HG02884 (cell line): ENCODE measurements at regions not wholly inside any gene's neighbourhood (a gene's known extent, or its start where the extent isn't known, plus 50 kb on each side); places are given as distances from the start of the nearest gene placed in this dataset.
"Not testable (repeated sequence)": the region's sequence is repeated elsewhere in the genome, so short reads cannot be mapped to it uniquely, and the experiment has no call there.

ENCODE experiments used
- ATAC-seq: cut with Tn5 transposase; IDR thresholded peaks from one replicate; pipeline ENCODE4 v1.9.1; 2021; ENCODE audit warnings: mild to moderate bottlenecking, moderate library complexity; ENCODE audit not compliant: unreplicated experiment

- no peak for ATAC-seq
Observed at GRCh38 chr4:18698119-18698883, 676.7 kb upstream of the LCORL start.

GRCh38 chr4:18695733-18696527, 674.4 kb upstream of the LCORL start:
- no peak for ATAC-seq

GRCh38 chr4:18691431-18692200, 670.1 kb upstream of the LCORL start:
- ATAC-seq = no peak

DNA sequence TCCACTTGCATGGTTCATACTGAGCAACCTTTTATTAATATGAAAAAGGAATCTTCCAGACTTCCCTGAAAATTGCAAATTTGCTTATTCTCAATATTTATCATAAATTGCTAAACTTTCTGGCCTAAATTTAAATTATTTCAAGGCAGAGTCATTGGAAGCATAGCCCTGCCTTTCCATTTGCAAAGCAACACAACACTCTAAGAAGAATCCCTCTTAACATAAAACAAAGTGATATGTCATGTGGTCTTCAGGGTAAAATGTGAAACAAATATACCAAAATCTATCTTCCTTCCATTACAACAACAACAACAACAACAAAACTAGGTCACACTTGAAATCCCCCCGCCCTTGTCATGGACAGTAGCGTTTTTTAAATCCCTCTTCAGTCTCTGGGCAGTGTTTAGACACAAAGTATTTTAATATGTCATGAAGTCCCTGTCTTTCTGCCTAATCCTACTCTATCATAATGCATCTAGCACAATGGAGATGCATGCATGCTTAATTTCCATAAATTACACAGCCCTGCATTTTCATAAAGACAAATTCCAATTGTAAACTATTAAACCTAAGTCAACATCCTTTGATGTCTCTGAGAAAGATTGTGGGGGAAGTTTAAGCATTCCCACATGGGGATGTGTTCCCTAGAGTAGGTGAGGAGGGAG, 668.9 kb upstream of the LCORL start:
- ATAC-seq = no peak

DNA sequence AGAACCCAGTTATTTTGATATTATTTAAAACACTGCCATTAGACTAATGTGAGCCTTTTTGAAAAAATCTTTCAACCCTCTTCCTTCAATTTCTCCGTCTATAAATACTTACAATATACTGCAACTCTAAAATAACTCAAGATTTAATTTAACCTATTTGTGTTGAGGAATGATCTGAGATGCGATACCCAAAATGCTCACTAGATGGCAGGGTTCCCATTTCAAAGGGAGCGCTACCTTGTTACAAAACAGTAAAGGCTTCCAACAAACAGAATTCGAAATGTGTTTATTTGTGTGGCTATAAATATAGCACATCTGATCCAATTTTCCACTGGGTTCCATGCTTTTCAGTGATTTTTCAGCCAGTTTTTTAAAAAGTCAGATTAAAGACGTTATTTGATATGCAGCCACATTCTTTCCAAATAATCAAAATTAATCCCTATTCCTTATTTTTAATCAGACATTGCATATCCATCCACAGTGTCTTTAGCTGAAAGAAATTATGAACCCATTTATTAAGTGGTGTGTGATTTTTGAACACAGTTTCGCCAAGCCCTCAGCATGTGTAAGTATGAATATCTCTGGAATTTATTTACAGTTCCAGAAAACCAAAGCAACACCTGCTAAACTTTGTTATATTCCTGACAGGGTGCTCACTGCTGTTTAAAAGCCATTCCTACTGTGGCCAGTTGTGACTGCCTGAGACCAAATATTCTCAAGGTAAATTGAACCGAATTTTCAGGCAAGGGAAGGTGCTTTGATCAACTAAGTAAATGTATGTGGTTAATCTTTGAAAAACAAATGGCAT, 668.0 kb upstream of the LCORL start:
- ATAC-seq = peak; percentile 62

GRCh38 chr4:18688351-18688750, 666.8 kb upstream of the LCORL start:
- not testable (repeated sequence) for ATAC-seq

- no peak for ATAC-seq
Observed at GRCh38 chr4:18686338-18687037, 664.9 kb upstream of the LCORL start.

DNA sequence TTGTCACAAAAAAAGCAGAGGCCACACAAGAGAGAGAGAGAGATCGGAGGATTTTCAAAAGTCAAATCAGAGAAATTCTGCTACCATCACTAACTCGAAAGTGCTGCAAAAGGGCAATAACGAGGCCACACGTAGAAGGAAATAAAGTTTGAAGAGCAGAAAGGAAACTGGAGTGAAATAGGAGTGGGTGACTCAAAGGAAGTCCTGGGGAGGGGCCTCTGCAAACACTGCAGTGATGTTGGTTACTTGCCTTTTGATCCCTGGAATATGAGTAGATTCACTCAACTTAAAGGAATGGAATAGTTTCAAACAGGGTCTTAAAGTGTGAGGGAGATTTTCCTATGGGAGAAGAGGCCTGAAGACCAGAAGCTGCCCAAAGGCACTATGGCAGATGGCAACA, 663.4 kb upstream of the LCORL start:
- ATAC-seq = no peak

GRCh38 chr4:18676526-18676915, 655.0 kb upstream of the LCORL start:
- ATAC-seq = no peak

DNA sequence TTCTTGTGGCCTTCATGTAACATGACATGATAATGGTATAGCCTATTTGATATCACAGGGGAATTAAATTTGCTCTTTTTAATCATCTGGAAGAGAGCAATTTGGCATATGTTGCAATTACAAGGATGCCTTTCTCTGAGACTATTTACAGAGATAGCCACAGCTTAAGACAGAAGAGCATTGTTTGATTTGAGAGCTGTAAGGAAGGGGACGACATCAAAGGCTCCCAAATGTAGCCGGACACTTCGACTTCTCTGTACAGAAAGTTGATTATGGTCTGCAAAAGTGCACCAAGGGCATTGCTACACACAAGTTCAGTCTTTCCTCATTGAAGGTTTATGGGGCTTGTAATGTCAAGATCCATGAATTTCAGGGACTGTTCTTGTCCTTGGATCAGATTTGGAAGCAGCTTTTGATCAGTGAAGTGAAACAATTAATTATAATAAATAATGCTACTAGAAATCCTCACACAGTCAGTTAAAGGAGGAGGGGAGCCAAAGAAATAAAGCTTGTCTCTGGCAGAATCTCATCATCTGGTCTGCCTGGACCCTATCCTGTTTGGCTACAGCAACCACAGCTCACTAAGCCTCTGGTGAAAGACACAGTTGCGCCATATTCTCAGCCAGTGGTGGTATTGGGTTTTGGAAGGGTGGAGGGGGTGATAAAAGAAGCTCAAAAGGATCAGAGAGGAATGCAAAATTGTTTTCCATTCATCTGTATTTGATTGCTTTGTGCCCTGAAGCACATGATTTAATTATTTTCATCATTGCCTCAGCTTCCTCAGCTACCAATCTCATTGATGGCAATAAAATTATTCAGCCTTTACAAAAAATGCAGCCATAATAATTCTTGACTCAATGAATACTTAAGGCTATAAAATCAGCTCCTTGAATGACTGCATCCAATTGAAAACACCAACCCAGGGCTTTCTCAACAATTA, 654.3 kb upstream of the LCORL start:
- no peak for ATAC-seq

GRCh38 chr4:18670034-18670433, 648.5 kb upstream of the LCORL start:
- no peak for ATAC-seq

GRCh38 chr4:18669390-18669789, 647.8 kb upstream of the LCORL start:
- ATAC-seq = no peak

DNA sequence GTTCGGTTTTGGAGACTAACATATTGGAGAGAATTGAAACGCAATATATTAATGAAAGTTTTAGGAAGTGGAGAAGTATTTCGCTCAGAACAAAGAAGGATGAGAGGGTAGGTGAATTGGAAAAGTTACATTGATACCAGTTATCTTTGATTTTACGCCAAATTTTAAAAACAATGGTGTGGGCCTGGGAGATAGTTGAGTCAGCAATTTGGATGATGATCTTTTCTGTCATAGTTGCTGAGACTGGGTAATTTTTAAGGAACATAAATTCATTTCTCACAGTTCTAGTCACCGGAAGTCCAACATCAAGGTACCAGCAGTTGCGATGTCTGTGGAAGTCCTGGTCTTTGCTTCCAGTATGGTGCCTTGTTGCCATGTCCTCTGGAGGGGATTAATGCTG, 644.8 kb upstream of the LCORL start:
- no peak for ATAC-seq

DNA sequence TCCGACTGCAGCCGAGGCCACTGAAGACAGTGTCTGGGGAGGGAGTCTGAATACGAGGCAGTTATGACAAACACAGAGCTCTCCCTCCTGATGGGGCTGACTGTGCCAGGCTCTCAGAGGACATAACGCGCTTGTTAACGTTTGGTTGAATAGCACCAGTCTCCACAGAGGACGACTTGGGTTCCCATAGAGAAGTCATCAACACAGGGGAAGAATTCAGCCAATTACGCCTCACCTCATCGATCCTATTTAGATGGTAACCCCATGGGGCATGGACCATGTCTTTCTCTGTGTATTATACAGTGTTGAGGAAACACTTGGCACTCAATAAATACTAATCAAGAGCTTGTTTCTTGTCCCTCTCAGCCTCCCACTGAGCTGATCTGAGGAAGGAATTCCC, 642.6 kb upstream of the LCORL start:
- ATAC-seq = no peak

DNA sequence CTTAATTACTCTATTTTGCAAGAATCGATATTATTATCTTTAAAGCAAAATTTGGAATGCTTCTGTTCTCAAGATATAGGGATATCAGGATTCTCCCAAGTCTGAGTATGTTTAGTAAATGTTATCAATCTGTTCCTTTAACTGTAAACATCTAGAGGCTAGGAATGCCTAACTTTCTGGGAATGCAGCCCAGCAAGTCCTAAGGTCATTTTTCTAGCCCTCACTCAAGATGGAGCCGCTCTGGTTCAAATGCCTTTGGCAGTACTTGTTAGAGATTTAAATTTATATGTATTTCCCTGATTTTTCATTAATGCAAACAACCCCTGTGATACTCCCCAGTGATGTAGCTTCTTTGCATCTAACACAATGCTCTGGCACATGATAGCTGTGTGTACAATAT, 623.8 kb upstream of the LCORL start:
- no peak for ATAC-seq

- no peak for ATAC-seq
Observed at GRCh38 chr4:18641334-18641733, 619.8 kb upstream of the LCORL start.

DNA sequence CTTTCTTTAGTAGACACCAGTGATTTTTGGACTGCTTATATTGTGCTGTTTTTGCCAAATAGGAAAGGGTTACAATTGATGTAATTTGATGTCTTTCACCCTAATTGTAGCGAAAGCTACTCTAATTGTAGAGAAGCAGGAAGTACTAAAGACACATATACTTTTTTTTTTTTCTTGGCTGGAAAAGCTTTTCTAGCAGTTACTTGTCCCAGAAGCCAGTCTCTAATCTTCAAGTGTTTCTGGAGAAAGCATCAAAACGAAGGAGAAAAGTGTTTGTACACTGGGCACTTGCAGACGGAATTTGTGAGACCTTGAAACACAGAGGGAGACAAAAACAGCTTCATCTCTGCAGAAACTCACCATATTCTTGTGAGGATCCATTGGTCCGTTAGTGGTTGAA, 616.5 kb upstream of the LCORL start:
- ATAC-seq = no peak

DNA sequence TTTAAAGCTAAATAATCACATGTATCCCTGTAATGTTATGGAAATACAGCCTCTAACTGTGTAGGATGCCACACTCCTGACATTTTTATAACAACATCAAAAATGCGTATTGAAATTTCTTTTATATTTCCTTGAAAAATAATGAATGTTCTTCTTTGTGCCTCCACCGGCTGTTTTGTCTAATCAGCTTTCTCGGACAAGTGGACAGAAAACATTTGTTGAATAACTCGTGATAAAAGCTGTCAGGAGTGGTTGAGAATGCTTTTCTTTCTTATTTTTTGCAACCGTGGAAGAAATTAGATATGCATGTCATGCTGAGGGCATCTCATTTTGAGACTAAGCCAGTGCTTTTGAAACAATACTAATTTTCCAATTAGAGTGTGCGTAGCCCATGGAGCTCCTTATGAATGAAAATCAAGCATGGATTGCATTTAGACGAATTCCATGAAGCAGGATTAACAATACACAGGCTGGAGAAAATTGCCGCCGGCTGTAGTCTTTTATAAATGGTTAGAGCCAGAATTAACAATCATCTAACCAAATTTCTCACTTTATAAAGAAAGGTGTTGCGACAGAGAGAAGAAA, 614.5 kb upstream of the LCORL start:
- no peak for ATAC-seq
